ENCODE measurements at regions not wholly inside any gene's neighbourhood (a gene's known extent, or its start where the extent isn't known, plus 50 kb on each side); places are given as distances from the start of the nearest gene placed in this dataset.

GRCh38 chr7:86002858-86003257, 640.9 kb upstream of the GRM3 start (continued):
- TF ChIP-seq USF2 (CRISPR knock-in tag; IDR thresholded peaks at IDR 0.05) (no peak), SREBF2 (CRISPR knock-in tag; IDR thresholded peaks at IDR 0.05) (no peak), HNRNPUL1 (IDR thresholded peaks at IDR 0.05; ENCODE audit: low read length) (no peak)

GRCh38 chr7:85997515-85997914, 646.2 kb upstream of the GRM3 start:
- no TSS peak for BruUV-seq (replicated peaks)
- H3K9ac ChIP-seq (ENCODE audit: insufficient read depth in 1 of 2, low read depth in 2 of 2, low read length in 2 of 2) = no peak overlapping the region
- intact Hi-C loops (cut with micrococcal nuclease) (no loop called here), in situ Hi-C loops (cut with MboI) (no loop called here)
- DNase-seq (ENCODE audit: extremely low read depth in 1 of 4, low spot score in 3 of 4) (no peak), FAIRE-seq (no peak), ATAC-seq (no peak)
- no peaks in the 10 kb centered on the region for H3K27me3 ChIP-seq (ENCODE audit: control insufficient read depth in 2 of 2, insufficient read depth in 2 of 2, low read length in 2 of 2)
- no peak overlapping the region for H2AFZ ChIP-seq (ENCODE audit: low read depth, low read length)
- H3K27ac ChIP-seq (ENCODE audit: extremely low read depth, low read depth, low read length) = no peak overlapping the region
- H4K20me1 ChIP-seq (replicated peaks; ENCODE audit: control insufficient read depth, insufficient read depth, low read length) = no peaks in the 10 kb centered on the region
- H3K36me3 ChIP-seq (ENCODE audit: control insufficient read depth, insufficient read depth, low read length) = no peaks in the 10 kb centered on the region
- H3K79me2 ChIP-seq (ENCODE audit: control insufficient read depth, insufficient read depth, low read length) = no peaks in the 10 kb centered on the region
- no peaks in the 10 kb centered on the region for H3K9me1 ChIP-seq (ENCODE audit: control insufficient read depth, insufficient read depth, low read length)
- no peak overlapping the region for H3K4me3 ChIP-seq
- no peak overlapping the region for H3K4me2 ChIP-seq (ENCODE audit: insufficient read depth, low read length)
- CTCF ChIA-PET (ENCODE audit: low intra/inter-chr PET ratio) = no interaction called here
- TF ChIP-seq EP300 (IDR thresholded peaks at IDR 0.05; ENCODE audit: low read length) = no peak
- TF ChIP-seq ZNF175 (CRISPR knock-in tag; IDR thresholded peaks at IDR 0.05; ENCODE audit: low read depth) = no peak
- TF ChIP-seq BCOR (IDR thresholded peaks at IDR 0.05) = no peak
- TF ChIP-seq MGA (IDR thresholded peaks at IDR 0.05) = no peak
- H3K9me3 ChIP-seq (replicated peaks; ENCODE audit: control insufficient read depth, insufficient read depth, low read depth, low read length) = no peaks in the 10 kb centered on the region
- no peaks in the 10 kb centered on the region for H3K4me1 ChIP-seq (replicated peaks in 1 of 2; ENCODE audit: control insufficient read depth in 2 of 2, insufficient read depth in 2 of 2, low read length in 2 of 2)
- POLR2A ChIA-PET = no interaction called here

All from K562 (cell line).